GM21381 (cell line): ENCODE measurements at regions not wholly inside any gene's neighbourhood (a gene's known extent, or its start where the extent isn't known, plus 50 kb on each side); places are given as distances from the start of the nearest gene placed in this dataset.
A peak's percentile ranks its signal among the peaks of the same experiment; 100 is the strongest.
"Not testable (repeated sequence)": the region's sequence is repeated elsewhere in the genome, so short reads cannot be mapped to it uniquely, and the experiment has no call there.

Experiments
- ATAC-seq: cut with Tn5 transposase; IDR thresholded peaks from one replicate; pipeline ENCODE4 v1.9.1; 2021; ENCODE audit warnings: mild to moderate bottlenecking, moderate library complexity; ENCODE audit not compliant: unreplicated experiment

DNA sequence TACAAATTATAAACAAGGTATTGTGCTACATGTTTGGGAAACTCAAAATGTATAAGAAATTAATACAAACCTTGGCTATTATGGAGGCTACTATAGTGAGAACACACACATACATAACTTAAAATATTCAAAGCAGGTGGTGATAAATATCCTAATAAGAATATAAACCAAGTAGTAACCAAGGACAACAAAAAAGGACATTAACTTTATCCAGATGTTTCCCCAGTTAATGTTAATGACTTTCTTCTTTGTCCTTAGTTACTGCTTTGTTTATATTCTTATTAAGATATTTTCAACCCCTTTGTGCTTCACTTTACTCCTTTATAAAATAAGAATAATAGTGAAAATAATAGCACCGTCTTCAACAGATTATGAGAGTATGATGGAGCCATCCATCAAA is 241.6 kb downstream of the CALCRL start:
- no peak for ATAC-seq

DNA sequence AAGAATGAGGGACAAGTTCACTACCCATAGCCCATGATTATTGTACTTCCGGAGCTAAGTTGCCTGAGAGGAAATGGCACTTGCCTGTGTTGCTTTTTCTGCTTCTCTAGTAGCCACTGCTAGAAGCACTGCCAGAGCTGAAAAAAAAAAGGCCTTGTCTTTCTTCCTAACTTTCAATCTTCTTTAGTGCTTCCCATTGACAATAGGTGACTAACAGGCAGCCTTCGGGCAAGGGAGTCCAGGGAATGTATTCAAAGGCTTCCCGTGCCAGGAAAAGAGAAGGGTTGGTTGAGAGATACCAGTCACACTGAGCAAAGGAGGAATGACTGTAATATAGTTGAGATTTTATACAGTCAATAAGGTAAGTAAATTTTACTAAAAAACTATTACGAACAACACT is 242.0 kb downstream of the CALCRL start:
- ATAC-seq, result no peak

DNA sequence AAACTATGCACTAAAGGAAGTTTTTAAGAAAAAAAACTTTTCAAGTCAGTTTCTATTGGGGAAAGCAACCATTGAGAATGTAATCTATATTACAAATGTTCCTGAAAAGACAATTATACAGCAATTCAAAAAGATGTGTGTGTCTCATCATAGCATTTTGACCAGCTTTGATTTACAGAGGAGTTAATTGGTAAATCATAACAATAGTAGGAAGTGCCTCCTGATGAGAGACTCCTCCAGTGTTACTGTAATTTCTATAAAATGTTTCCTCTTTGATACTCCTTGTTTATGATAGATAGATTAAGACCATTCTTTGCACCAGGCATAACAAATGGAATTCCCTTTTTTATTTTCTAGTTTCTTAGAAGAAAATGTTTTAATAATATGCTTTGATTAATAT is 249.9 kb downstream of the CALCRL start:
- ATAC-seq, result no peak

- ATAC-seq, result no peak
These were observed 254.0 kb downstream of the CALCRL start for GRCh38 chr2:187194049-187194448.

DNA sequence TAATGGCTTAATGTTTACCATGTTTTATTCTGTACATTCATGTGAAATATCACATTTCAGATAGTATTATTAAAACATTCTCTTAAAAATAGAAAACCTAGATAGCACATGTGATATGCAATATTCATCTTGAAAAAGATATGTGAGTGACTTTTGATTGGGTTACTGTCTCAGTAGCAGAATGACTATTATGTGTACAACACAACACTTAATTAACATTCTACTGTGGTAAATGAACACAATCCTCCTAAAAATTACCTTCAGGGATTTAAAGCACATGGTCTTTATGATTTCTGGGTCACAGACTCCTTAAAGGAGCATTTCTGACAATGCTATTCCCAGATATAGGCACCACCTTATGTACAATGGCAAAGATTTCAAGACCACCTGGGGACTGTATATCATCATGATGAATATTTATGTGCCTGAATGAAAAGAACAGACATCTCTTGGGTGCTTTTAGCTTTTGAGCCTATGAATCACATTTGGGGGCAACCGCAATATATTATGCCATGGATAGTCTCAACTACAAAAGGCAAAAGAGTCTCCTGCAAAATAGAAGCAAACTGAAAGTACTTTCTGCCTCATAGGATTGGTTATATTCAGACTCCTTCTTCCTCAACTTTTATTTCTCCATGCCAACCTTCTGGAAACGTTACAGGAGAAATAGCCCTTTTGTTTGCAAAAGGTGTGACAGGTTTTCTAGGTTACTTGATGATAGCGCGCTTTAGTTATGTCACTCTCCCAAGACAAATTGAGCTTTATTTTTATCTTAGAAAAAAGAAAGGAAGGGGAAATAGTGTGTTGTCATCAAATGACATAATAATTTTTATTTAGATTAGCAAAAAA is 259.0 kb downstream of the CALCRL start:
- ATAC-seq, result no peak

DNA sequence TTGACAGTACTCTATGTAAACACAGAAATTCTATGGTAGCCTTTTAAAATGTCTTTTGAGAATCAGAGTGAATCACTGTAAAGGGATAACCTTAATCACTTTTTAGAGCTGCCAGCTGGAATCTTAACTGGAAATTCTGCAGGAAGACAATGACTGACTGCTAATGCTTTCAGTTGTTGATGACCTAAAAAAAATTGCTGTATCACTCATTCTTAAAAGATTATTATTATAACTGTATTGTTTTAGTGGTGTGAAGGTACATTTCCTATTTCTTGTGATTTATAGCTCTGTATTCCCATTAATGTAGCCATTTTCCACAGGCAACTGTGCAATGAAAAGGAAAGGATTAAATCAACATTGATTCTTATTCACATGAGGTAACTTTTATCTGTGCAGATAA is 260.5 kb downstream of the CALCRL start:
- ATAC-seq, result no peak

GRCh38 chr2:187180529-187180928 is 267.5 kb downstream of the CALCRL start:
- no peak for ATAC-seq

GRCh38 chr2:187178876-187179275 is 269.2 kb downstream of the CALCRL start:
- not testable (repeated sequence) for ATAC-seq

DNA sequence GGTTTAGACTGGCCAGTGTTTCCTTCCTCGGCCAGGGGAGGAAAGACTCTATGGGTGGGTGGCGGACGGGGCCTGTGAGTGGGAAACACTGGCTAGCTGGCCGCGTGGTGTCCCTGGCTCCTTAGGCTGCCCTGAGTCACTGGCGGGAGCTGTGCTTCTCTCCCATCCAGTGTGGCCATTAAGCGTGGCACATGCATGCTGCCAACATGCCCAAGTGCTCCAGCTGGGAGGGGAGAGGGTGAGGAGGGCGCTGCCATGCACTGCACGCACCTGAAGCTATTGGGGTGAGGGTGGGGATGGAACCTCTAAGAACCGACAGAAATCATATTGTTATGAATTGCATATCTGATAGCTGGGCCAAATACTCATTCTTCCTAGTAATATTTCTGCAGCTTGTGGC is 270.8 kb downstream of the CALCRL start:
- no peak for ATAC-seq

- no peak for ATAC-seq
These were observed 273.5 kb downstream of the CALCRL start for GRCh38 chr2:187174582-187174981.

DNA sequence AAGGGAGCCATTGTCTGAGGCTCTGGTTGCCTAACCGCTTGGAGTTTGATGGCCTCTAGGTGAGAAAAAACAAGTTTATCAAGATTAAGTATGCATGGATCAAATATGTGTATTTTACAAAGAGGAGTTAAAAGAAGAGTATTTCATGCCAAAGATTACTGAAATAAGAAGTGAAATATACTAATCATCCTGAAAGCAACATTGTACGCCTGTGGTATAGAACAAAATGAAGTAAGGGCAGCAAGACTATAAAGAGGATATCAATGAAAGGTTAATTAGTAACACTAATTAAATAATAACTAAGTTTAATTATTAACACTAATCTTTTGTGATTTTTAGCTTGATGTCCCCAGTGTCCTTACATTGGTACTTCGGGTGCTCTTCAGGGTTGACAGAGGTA is 276.7 kb downstream of the CALCRL start:
- ATAC-seq, result no peak

DNA sequence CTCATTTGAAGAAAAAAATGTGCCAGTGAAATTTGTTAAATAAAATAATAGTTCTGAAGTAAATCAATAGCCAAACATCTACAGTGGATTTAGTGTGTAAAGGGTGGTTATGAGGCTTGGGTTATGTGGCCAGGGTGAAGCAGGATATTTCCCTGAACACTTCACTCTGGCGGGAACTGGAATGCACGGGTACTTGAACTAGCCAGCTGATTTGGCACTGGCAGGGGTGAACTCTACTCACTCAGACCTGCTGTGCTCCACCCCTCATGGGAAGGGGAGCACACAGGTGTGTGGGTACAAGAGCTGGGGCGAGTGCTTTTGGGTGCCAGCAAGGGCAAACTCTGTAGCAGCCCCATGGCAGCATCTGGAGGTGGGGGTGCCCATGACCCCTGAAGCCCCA is 278.2 kb downstream of the CALCRL start:
- no peak for ATAC-seq

- ATAC-seq, result peak; percentile 58
These were observed 279.0 kb downstream of the CALCRL start for GRCh38 chr2:187168720-187169713.

DNA sequence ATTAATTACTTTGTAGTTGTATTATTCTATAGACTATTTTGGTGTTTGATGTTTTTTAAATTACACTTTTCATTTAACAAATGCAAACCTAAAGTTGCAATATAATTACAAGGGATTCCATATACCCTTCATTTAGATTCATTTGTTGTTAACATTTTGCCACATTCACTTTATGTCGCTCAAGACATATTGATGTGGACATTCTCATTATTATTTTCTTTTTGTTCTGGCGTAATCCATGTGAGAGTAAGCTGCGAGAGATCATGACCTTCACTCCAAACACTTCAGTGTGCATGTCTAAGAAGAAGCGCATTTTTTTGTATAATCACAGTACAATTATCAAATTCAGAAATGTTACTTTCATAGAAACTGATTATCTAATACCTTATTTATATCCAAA is 280.6 kb downstream of the CALCRL start:
- no peak for ATAC-seq

GRCh38 chr2:187165936-187166610 is 282.0 kb downstream of the CALCRL start:
- no peak for ATAC-seq

DNA sequence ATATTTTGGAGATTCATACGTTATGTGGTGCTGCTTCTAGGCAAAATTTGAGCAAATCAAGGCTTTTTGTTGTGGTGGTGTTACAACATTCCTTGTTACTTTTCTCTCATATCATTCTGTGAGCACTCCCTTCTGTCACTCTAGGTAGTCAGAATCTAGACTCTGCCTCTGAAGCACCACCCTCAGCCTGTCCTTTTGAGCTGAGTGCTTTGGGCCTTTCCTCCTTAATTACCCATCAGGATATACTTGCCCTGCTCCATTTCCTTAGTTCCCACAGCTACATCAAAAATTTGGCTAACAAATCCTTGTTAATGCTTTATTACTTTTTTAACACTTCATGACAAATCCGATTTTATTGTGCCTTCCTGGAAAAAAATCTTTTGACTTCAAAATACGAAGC is 289.6 kb downstream of the CALCRL start:
- no peak for ATAC-seq

- ATAC-seq, result no peak
These were observed 291.0 kb downstream of the CALCRL start for GRCh38 chr2:187157046-187157445.

DNA sequence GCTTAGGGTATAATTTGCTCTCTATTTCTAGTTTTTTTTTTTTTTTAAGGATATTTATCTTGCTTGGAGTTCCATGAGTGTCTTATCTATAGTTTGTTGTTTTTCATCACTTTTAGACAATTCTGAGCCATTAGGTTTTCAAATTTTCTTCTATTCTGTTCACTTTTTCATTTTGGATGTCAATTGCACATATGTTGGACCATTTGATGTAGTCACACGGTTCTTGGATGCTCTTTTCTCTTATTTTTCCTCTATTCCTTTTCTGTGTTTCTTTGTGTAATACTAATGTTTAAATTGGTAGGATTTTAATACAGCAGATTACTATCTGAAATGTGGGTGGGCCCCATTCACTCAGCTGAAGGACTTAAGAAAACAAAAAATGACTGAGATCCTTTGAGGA is 292.6 kb downstream of the CALCRL start:
- ATAC-seq, result no peak

- no peak for ATAC-seq
These were observed 297.4 kb downstream of the CALCRL start for GRCh38 chr2:187150670-187151069.

DNA sequence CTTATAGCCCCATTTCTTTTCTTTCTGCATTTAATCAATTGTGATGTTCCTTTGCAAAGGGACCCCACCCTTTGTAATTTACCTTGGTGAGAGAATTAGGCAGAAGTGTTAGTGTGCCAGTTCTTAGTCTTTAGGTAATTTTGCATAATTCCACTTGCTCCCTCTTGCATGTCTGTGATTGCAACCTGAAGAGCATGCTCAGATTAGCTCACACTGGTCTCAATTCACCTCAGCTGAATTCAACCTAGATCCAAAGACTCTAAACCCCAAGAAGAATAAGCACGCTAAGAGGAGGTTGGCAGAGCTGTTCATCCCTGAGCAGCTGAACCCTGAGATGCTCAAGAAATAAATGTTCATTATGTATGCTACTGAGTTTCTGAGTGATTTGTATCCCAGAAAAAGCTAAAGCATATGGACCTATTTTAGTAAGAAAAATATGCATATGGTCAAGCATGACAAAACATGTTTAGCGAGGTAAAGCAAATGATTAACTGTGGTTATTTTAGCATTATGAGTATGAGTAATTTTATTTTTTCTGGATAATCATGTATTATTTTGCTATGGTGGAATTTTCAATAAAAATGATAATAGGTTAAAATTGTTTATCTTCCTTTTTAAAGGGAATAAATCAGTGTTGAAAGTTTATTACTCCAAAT is 299.2 kb upstream of the ZSWIM2 start:
- no peak for ATAC-seq

DNA sequence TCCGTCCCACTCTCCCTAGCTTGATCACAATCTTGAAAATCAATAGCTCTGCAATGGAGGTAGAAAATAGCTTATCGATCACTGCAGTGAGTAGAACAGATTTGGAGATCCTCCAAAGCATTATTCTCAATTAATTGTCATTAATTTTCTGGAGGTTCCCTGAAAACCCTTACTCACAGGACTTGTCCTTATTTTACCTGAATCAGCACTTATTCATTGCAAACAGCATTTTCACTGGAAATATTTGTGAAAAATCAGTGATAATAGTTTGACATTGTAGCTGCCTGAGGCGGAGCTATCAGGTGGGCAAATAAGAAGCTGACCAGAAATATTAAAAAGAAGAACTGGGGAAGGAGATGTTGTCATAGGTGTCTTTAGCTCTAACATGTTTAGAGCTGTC is 294.6 kb upstream of the ZSWIM2 start:
- ATAC-seq, result no peak
